ENCODE measurements at regions not wholly inside any gene's neighbourhood (a gene's known extent, or its start where the extent isn't known, plus 50 kb on each side); places are given as distances from the start of the nearest gene placed in this dataset.
"Not testable (repeated sequence)": the region's sequence is repeated elsewhere in the genome, so short reads cannot be mapped to it uniquely, and the experiment has no call there.

DNA sequence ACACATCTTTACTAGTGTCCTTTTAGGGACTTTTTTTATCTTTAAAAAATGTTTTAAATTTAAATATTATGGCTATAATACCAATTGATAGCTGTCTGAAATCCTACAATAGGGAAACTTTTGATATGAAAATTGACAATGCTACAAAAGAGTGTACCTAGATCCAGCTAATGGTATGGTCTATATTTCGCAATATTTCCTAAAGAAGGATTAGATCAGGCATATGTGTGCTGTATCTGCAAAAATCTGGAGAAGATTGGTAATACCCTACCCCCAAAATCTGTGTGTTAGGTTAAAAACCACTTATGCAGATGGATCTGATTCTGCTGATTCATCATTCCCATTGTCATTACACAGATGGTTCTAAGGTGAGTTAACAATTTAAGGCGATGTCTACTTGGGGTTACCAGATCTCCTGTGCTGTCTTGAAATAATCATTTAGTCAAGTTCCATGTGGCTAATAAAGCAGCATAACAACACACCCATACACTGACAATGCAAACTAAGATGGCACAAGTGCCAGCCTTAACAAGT, 137.1 kb downstream of the GASK1B start:
- Histone ChIP-seq H3K9me3 (no peaks in the 10 kb centered on the region), H3K36me3 (no peaks in the 10 kb centered on the region), H3K4me3 (no peak overlapping the region), H3K4me1 (peaks cover 0 to 14% (median 6%) of the 10 kb centered on the region in 4 donors), H3K27me3 (no peaks in the 10 kb centered on the region), H3K27ac (no peak overlapping the region)
- DNase-seq: no peak
- WGBS, 2 donors: 94 to 96% methylated on average over 2 of the region's 2 CpGs
- intact Hi-C loops (cut with DNase I): loop anchor here (2.0 kb wide), 1 partner anchor 39 kb away; no protein-coding TSS in a partner anchor
- TF ChIP-seq POLR2AphosphoS5 (IDR thresholded peaks at IDR 0.05) (no peak), EP300 (IDR thresholded peaks at IDR 0.05) (no peak), POLR2A (IDR thresholded peaks at IDR 0.05) (no peak)
- TF ChIP-seq, protein P1, sequence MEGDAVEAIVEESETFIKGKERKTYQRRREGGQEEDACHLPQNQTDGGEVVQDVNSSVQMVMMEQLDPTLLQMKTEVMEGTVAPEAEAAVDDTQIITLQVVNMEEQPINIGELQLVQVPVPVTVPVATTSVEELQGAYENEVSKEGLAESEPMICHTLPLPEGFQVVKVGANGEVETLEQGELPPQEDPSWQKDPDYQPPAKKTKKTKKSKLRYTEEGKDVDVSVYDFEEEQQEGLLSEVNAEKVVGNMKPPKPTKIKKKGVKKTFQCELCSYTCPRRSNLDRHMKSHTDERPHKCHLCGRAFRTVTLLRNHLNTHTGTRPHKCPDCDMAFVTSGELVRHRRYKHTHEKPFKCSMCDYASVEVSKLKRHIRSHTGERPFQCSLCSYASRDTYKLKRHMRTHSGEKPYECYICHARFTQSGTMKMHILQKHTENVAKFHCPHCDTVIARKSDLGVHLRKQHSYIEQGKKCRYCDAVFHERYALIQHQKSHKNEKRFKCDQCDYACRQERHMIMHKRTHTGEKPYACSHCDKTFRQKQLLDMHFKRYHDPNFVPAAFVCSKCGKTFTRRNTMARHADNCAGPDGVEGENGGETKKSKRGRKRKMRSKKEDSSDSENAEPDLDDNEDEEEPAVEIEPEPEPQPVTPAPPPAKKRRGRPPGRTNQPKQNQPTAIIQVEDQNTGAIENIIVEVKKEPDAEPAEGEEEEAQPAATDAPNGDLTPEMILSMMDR (IDR thresholded peaks at IDR 0.05): no peak

DNA sequence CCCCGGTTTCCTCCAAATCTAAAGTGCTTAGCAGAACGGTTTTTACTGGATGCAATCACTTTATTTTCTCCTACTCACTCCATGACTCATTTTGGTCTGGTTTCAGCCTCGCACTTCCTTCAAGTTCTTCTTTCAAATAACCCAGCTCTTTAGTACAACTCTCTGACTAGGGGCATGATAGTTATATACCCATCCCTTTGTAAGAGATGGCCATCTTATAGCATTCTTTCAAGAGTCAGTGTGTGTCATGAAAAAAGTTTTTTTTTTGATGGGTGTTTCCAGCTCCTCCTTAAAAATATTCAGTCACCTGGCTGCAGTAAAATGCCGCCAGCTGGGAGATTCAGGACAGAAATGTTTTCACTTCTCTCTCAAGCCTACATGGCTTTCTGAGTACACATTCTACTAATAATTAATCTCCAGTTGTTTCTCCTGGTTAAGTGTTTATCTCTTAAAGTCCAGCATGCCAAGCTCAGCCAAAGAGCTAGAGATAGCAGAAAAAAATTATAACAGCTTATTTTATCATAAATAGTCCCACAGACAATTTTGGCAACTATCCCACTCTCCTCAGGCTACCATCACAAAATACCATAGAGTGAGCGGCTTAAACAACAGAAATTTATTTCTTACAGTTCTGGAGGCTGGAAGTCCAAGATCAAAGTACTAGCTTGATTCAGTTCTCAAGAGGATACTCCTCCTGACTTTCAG, 139.3 kb downstream of the GASK1B start:
- Histone ChIP-seq H3K9me3 (no peaks in the 10 kb centered on the region), H3K4me3 (no peak overlapping the region), H3K27ac (peak overlapping the region; percentile 28 to 57 (median 42)), H3K27me3 (no peaks in the 10 kb centered on the region), H3K36me3 (no peaks in the 10 kb centered on the region), H3K4me1 (peaks cover 0 to 14% (median 6%) of the 10 kb centered on the region in 4 donors)
- TF ChIP-seq, protein P1 (IDR thresholded peaks at IDR 0.05): no peak
- TF ChIP-seq POLR2AphosphoS5 (IDR thresholded peaks at IDR 0.05): peak in 1 of 4 donors; percentile 31
- no peak for DNase-seq
- WGBS, 2 donors: 36 to 47% methylated on average over 5 of the region's 5 CpGs
- intact Hi-C loops (cut with DNase I): no loop called here

DNA sequence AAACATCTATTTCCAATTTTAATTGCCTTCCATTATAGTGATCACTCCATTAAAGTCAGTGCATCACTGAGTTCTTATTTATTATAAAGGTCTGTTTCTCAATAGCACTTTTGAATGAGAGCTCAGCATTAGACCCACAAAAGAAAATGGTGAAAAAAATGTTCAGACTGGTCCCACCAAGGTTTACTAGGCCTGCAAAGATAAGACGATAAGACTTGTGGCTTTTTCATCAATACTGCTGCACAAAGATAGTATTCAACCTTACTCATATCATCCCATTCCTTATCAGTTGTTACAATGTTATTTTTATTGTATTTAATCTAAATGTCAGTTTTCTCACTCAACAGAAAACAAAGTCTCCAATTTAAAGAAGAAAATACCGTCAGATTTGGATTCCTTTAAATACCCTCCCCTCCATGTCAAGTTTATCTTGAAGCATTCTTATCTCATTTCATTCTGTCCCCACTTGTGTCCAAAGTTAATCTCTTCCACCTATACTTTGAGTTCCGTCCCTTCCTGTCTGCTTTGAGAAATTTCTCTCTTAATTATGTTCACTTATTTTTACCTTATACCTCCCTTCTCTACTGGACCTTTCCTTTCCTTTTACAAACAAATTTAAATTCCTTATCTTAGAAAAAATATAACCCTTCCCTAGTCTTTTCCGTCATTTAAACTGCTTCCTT, 140.0 kb downstream of the GASK1B start:
- Histone ChIP-seq H3K4me1 (peaks cover 0 to 14% (median 6%) of the 10 kb centered on the region in 4 donors), H3K27ac (peak overlapping the region; percentile 28 to 57 (median 42)), H3K27me3 (no peaks in the 10 kb centered on the region), H3K4me3 (no peak overlapping the region), H3K36me3 (no peaks in the 10 kb centered on the region), H3K9me3 (no peaks in the 10 kb centered on the region)
- intact Hi-C loops (cut with DNase I): no loop called here
- TF ChIP-seq POLR2A (IDR thresholded peaks at IDR 0.05) (no peak), EP300 (IDR thresholded peaks at IDR 0.05) (no peak), POLR2AphosphoS5 (IDR thresholded peaks at IDR 0.05) (no peak)
- TF ChIP-seq, protein P1 (IDR thresholded peaks at IDR 0.05): no peak
- DNase-seq: no peak
- 51 to 78% methylated on average over 4 of the region's 4 CpGs for WGBS, 2 donors

DNA sequence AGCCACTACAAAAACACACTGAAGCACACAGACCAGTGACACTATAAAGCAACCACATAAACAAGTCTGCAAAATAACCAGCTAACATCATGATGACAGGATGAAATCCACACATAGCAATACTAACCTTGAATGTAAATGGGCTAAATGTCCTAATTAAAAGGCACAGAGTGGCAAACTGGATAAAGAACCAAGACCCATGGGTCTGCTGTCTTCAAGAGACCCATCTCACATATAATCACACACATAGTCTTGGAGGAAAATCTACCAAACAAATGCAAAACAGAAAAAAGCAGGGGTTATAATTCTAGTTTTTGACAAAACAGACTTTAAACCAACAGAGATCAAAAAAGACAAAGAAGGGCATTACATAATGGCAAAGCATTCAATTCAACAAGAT, 144.4 kb downstream of the GASK1B start:
- H3K4me3 ChIP-seq; H3K36me3 ChIP-seq; H3K27me3 ChIP-seq; H3K27ac ChIP-seq; H3K4me1 ChIP-seq; intact Hi-C loops (cut with DNase I); H3K9me3 ChIP-seq; DNase-seq: not testable (repeated sequence)

DNA sequence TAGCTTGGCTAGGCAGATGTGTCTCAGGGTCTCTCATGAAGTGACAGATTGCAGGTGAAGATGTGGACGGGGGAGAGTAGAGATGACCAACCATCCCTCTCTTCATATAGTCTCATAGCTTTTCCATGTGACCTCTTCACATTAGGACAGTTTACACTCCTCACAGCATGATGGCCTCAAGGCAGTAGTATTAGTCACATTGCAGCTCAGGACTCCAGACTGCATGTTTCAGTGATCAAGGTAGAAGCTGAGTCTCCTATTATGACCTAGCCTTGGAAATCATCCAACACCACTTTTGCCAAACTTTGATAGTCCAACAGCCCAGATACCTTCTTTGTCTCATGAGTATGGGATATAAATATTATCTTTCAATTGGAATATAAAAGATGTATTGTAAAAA, 147.7 kb downstream of the GASK1B start:
- Histone ChIP-seq H3K27me3 (no peaks in the 10 kb centered on the region), H3K9me3 (no peaks in the 10 kb centered on the region), H3K27ac (no peak overlapping the region), H3K4me1 (peaks cover 0 to 25% (median 21%) of the 10 kb centered on the region in 4 donors), H3K4me3 (no peak overlapping the region), H3K36me3 (no peaks in the 10 kb centered on the region)
- intact Hi-C loops (cut with DNase I): no loop called here
- no peak for DNase-seq
- WGBS, 2 donors: 95 to 96% methylated on average over 1 of the region's 1 CpG
- TF ChIP-seq POLR2AphosphoS5 (IDR thresholded peaks at IDR 0.05): no peak
- no peak for TF ChIP-seq POLR2A (IDR thresholded peaks at IDR 0.05)
- TF ChIP-seq, protein P1 (IDR thresholded peaks at IDR 0.05): no peak
- TF ChIP-seq EP300 (IDR thresholded peaks at IDR 0.05): no peak

All from sigmoid colon (tissue), 6 donors.